Gastroesophageal sphincter (tissue), 3 donors: ENCODE measurements at regions not wholly inside any gene's neighbourhood (a gene's known extent, or its start where the extent isn't known, plus 50 kb on each side); places are given as distances from the start of the nearest gene placed in this dataset.

Experiments
- POLR2A ChIP-seq, 2 donors: fragments of 450-650 bp; IDR thresholded peaks; one replicate each; pipeline ENCODE4 v1.6.1; 2017; ENCODE audit warnings: antibody characterized with exemption in 2 of 2, mild to moderate bottlenecking in 2 of 2, moderate library complexity in 1 of 2
- POLR2AphosphoS5 ChIP-seq: sonication (generic); formaldehyde crosslinking; IDR thresholded peaks from one replicate; pipeline ENCODE4 v1.6.1; 2017; ENCODE audit warnings: antibody characterized with exemption
- TF ChIP-seq, protein P1 (sequence below), 4 experiments: fragments of 200-600 bp in 2 of 4; fragments of 450-650 bp in 2 of 4; sonication (generic) in 1 of 4; IDR thresholded peaks; one replicate each; pipeline ENCODE4 v1.5.1; 2017 to 2019; ENCODE audit warnings: antibody characterized with exemption in 4 of 4, mild to moderate bottlenecking in 2 of 4, moderate library complexity in 2 of 4

DNA sequence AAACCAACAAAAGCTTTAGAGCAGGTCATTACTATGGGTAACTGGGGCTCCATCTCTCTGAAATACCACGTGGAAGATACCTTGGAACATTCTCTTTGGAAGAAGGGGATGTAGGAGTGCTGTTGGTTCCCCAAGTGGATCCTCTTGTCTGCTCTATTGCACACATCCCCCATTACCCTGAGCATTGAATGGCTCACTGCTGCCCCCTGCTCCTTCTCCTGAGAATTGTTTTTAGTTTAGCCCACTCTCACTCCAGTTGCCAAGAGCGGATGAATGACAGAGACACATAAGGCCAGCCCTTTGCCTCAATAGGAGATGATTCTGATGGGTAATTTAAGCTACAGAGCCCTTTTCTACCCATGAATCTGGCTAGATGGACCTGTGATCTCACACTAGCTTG lies 135.6 kb upstream of the SUCLG2 start:
- TF ChIP-seq POLR2AphosphoS5 (no peak), POLR2A (IDR thresholded peaks at IDR 0.05) (no peak)
- TF ChIP-seq, protein P1, sequence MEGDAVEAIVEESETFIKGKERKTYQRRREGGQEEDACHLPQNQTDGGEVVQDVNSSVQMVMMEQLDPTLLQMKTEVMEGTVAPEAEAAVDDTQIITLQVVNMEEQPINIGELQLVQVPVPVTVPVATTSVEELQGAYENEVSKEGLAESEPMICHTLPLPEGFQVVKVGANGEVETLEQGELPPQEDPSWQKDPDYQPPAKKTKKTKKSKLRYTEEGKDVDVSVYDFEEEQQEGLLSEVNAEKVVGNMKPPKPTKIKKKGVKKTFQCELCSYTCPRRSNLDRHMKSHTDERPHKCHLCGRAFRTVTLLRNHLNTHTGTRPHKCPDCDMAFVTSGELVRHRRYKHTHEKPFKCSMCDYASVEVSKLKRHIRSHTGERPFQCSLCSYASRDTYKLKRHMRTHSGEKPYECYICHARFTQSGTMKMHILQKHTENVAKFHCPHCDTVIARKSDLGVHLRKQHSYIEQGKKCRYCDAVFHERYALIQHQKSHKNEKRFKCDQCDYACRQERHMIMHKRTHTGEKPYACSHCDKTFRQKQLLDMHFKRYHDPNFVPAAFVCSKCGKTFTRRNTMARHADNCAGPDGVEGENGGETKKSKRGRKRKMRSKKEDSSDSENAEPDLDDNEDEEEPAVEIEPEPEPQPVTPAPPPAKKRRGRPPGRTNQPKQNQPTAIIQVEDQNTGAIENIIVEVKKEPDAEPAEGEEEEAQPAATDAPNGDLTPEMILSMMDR (IDR thresholded peaks at IDR 0.05): peak in 3 of 4 experiments; percentile 11 to 47 (median 27)
